ENCODE measurements at regions not wholly inside any gene's neighbourhood (a gene's known extent, or its start where the extent isn't known, plus 50 kb on each side); places are given as distances from the start of the nearest gene placed in this dataset.
"Not testable (repeated sequence)": the region's sequence is repeated elsewhere in the genome, so short reads cannot be mapped to it uniquely, and the experiment has no call there.

DNA sequence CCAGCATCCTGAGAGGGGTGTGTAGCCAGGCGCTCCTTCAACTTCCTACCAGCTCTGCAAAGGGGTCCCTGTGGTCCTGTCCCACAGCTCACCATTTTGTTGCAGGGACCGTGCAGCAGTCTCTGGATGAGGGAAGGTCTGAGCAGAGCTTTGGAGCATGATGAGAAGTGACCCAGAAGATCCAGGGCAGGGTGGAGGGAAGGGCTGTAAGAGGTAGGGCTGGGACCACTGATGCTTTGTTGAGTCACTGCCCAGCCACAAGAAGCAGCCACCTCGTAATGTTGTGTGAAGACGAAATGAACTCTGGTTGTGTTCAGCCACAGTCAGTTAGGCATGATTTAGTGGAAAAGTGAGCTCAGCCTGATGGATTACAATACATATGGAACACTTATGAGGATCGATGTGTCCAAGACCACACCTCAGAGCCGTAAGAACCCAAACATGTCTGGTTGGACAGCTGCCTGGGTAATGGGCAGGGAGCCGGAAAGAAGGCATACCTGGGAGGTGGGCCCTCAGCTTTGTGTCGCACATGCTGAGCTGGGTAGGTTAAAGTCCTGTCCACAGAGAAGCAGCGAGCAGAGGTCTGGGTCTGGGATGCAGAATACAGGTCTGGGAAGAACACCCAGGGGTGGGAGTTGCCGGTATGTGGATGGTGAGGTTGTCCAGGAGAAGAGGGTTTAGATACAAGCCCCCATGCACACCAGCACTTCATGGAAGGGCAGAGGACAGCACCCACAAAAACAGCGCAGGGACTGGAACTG, 250.1 kb downstream of the GADD45G start:
- intact Hi-C loops (cut with DNase I), result no loop called here
- ATAC-seq (ENCODE audit: poor library complexity), result no peak
- DNase-seq, result no peak

DNA sequence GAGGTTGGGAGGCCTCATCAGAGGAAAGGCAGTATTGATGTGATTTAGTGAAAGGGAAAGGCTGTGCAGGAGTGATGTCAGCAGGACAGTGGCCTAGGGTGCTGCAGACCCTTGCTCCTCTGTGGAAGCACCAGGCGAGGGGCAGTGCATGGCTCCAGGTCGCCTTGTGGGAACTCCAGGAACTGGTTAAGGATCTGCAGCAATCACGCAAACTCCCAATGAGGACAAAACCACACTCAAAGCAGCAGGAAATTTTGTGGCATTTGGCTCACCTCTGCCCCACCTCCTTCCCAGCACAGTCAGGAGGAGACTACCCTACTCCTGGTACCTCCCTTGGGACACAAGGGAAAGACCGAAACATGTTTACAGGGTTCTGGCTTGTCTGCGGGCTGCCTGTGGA, 251.5 kb downstream of the GADD45G start:
- ATAC-seq (ENCODE audit: poor library complexity); DNase-seq; intact Hi-C loops (cut with DNase I): not testable (repeated sequence)

DNA sequence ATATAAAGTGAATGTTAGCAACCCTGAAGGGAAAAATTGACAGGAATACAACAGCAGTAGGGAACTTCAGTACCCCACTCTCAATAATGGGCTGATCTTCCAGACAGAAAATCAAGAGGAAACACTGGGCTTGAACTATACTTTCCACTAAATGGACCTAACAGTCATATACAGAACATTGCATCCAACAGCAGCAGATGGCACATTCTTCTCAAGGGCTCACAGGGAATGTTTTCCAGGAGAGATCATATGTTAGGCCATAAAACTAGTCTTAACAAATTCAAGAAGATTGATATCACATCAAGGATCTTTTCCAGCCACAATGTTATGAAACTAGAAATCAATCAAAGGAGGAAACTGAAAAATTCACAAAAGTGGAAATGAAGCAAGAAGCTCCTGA, 252.1 kb downstream of the GADD45G start:
- ATAC-seq (ENCODE audit: poor library complexity); DNase-seq; intact Hi-C loops (cut with DNase I): not testable (repeated sequence)

DNA sequence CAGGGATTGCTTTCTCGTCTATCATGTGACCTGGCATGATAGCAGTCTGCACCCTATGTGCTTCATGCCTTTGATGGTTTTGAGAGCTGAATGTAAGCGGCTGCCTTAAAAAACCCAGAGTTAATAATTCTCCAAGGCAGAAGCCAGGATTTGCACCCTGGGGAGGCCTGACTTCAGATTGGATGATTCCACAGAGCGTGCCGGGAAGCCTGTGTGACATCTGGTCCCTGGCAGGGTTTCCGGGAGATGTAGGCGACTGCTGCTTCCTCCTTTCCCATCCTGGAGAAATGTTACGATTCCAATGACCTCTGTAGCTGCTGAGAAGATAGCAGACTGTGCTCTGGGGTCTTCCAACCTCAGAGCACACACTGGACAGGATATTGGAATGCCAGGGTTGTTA, 255.0 kb downstream of the GADD45G start:
- ATAC-seq (ENCODE audit: poor library complexity), result peak; percentile 68
- DNase-seq; intact Hi-C loops (cut with DNase I): not testable (repeated sequence)

- ATAC-seq (ENCODE audit: poor library complexity); intact Hi-C loops (cut with DNase I); DNase-seq: not testable (repeated sequence)
Measured at GRCh38 chr9:89861371-89861770, 256.6 kb downstream of the GADD45G start.

GRCh38 chr9:89862316-89862715, 257.5 kb downstream of the GADD45G start:
- no peak for ATAC-seq (ENCODE audit: poor library complexity)
- DNase-seq, result no peak

DNA sequence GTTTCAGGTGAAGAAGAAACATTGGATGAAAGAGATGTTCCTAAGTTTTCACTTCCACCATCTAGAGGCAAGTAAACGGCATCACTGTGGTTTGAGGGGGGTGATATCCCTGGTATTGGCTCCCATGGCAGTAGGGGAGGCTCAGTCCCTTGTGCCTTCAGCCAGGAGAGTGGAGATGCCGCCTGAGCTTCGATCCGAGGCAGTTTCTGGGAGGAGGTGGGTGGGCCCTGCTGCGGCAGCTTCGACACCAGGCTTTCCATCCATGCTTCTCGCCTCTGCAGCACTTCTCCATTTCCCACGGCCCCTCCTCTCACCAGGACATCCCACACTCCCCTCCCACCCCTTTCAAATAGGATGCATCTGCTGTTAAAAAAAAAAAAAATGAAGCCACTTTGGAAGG, 258.3 kb downstream of the GADD45G start:
- DNase-seq (no peak), ATAC-seq (ENCODE audit: poor library complexity) (no peak)
- intact Hi-C loops (cut with DNase I), result no loop called here

More at GRCh38 chr9:89862316-89862715, 257.5 kb downstream of the GADD45G start:
- intact Hi-C loops (cut with DNase I), result no loop called here

DNA sequence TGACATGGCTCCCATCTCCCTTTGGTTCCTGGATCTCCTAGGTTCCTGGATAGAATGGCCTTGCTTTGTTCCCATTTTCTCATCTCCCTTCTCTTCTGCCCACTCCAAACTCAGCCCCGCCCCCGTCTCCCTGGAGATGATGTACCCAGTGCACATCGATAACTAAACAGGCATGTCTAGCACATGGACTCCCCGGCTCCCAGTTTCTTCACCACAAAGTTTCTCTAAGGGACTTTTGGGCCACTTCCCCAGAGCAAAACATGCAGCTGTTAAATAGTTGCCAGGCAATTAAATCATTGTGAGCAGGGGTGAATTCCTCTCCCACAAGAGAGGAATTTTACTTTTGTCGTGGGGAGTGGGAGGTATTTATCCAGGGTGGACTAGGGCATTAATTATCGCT, 259.0 kb downstream of the GADD45G start:
- intact Hi-C loops (cut with DNase I), result no loop called here
- DNase-seq (no peak), ATAC-seq (ENCODE audit: poor library complexity) (no peak)

DNA sequence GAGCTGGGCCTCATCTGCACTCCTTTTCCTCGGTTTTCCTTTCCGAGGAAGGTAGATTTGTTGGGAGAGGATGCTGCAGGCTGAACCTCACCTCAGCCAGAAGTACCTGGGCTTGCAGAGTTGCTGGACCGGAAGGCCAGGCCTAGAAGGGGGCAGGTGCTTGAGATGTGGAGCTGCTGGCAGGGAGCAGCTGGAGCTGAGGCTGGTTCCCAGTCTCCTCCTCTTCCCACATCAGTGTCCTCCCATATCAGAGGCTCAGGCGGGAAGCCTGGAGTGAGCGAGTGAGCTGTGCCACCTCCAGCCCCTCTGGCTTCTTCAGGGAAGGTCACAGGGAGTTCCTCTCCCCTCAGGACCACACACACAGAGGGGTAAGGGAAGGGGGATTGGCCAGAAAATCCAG, 259.4 kb downstream of the GADD45G start:
- intact Hi-C loops (cut with DNase I), result no loop called here
- no peak for DNase-seq

DNA sequence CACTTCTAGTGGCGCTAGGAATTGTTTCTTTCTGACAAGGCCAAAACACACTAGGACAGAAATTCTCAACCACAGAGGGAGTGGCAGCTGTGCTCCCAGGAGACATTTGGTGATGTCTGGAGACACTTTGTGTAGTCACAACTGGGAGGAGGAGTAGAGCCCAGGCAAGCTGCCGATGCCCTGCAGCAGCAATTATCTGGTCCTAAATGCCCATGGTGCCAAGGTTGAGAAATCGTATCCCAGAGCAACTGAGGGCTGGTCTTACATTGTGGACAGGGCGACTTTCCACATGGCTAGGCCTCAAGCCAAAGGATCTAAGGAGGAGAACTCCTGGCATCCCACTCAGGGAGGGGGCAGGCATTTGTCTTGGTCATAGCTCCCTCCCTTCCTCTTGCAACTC, 259.9 kb downstream of the GADD45G start:
- ATAC-seq (ENCODE audit: poor library complexity), result no peak
- DNase-seq, result no peak
- intact Hi-C loops (cut with DNase I), result no loop called here

More for the DNA sequence above, 259.4 kb downstream of the GADD45G start:
- no peak for ATAC-seq (ENCODE audit: poor library complexity)

DNA sequence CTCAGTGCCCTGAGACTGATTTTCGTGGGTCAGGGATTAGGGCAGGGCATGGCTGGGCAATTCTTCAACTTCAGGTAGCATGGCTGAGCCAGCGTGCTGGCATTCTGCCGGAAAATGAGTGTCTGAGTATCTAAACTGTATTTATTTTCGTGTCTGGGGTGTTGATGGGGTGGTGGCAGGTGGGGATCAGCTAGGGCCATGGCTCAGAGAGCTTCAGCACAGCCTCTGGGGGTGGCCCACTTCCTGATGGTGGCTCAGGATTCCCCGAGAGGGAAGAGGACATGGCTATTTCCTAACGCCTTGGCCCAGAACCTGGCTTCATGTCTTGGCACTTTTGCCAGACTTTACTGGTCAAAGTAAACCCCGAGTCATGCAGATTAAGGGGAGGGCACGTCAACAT, 260.5 kb downstream of the GADD45G start:
- intact Hi-C loops (cut with DNase I), result no loop called here
- no peak for ATAC-seq (ENCODE audit: poor library complexity)
- no peak for DNase-seq

DNA sequence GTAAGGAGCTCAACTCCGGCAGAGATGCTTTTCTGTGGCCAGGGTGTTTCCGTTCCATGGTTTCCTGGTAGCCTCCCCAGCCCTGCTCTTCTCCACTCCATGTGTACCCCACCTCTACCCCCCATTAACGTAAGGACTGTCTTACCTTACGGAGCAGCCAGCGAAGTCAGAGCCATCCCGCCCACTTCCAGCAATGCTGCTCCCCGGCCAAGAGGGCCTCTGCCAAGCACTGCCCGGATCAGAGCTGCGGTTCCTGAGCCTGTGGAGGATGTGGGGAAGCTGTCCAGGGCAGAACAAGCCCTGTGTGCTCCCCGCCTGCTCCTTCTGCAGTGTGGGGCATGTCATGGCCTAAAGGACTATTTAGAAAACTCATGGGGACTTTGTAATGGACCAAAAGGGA, 261.2 kb downstream of the GADD45G start:
- no peak for ATAC-seq (ENCODE audit: poor library complexity)
- intact Hi-C loops (cut with DNase I), result no loop called here
- no peak for DNase-seq

GRCh38 chr9:89866701-89867100, 261.9 kb downstream of the GADD45G start:
- no peak for ATAC-seq (ENCODE audit: poor library complexity)
- DNase-seq, result no peak
- intact Hi-C loops (cut with DNase I), result no loop called here

DNA sequence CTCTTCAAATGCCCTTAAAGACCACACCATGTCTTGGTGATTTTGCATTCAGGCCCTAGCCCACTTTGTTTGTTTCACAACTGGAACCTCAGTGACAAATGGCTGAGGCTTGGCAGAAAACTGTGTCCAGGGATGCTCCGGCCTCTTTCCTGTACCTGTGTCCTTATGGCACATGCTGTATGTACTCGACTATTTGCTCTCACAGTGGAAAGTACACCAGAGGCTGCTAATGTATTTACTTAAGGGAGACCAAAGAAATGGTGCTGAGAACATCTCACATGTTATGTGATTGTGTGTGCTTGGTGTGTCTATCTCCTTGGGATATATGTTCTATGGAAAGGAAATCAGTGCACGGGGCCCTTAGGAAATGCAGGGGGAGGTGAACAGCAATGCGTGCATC, 263.3 kb downstream of the GADD45G start:
- intact Hi-C loops (cut with DNase I), result no loop called here
- DNase-seq (no peak), ATAC-seq (ENCODE audit: poor library complexity) (no peak)

DNA sequence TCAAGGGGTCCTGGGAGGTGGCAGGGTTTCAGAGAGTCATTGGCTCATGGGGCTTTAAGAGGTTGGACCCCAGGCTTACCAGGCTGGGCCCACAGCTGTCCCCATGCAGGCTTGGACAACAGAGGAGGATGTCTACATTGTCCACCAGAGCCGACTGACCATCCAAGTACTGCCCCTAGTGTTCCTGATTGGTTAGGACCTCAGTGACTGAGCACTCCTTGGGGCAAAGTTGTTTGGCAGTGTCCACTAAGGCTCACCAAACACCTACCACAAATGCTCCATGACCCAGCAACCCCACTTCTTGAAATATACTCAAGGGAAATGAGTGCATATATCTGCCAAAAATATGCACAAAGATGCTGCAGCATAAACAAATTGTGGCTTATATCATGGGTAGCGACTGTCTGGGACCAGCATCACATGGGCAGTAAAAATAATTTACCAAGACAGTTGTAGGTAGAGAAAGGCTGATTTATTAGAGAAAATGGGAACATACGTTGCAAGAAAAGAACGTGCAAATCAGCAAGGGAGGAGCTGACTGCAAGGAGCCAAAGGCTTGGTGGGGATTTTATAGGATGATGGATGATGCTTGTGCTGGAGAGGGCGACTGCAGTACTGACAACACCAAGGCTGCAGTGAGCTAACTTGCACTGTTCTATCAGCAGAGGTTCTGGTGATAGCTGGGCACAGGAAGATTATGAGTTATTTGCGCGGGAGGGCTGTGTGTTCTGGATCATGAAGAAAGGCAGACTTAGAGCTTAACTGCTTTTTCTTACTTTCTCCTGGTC, 265.2 kb downstream of the GADD45G start:
- ATAC-seq (ENCODE audit: poor library complexity) (no peak), DNase-seq (no peak)
- intact Hi-C loops (cut with DNase I), result loop anchor here (5.0 to 10.0 kb wide), 2 partner anchors 113 to 265 kb away; partner anchors contain the start of gene GADD45G

GRCh38 chr9:89871871-89872331, 267.1 kb downstream of the GADD45G start:
- ATAC-seq (ENCODE audit: poor library complexity), result peak; percentile 77
- intact Hi-C loops (cut with DNase I), result loop anchor here (5.0 to 10.0 kb wide), 2 partner anchors 115 to 267 kb away; partner anchors contain the start of gene GADD45G
- DNase-seq, result peak; percentile 83

- DNase-seq (no peak), ATAC-seq (ENCODE audit: poor library complexity) (peak; percentile 16)
- intact Hi-C loops (cut with DNase I), result loop anchor here (5.0 to 10.0 kb wide), 2 partner anchors 115 to 268 kb away; partner anchors contain the start of gene GADD45G
Measured at GRCh38 chr9:89872426-89872912, 267.7 kb downstream of the GADD45G start.

GRCh38 chr9:89872913-89873707, 268.3 kb downstream of the GADD45G start:
- DNase-seq (no peak), ATAC-seq (ENCODE audit: poor library complexity) (peak; percentile 78)
- intact Hi-C loops (cut with DNase I), result loop anchor here (5.0 to 10.0 kb wide), 2 partner anchors 116 to 268 kb away; partner anchors contain the start of gene GADD45G

Data from Right ventricle myocardium superior (tissue), 1 donor.